GM19395 (cell line): ENCODE measurements at regions not wholly inside any gene's neighbourhood (a gene's known extent, or its start where the extent isn't known, plus 50 kb on each side); places are given as distances from the start of the nearest gene placed in this dataset.

Experiments
- ATAC-seq: cut with Tn5 transposase; IDR thresholded peaks from one replicate; pipeline ENCODE4 v1.9.1; 2021; ENCODE audit warnings: mild to moderate bottlenecking, moderate library complexity; ENCODE audit not compliant: unreplicated experiment

GRCh38 chr5:93017376-93017775 is 563.6 kb downstream of the NR2F1-AS1 start:
- ATAC-seq, result no peak

GRCh38 chr5:93010616-93011015 is 570.4 kb downstream of the NR2F1-AS1 start:
- no peak for ATAC-seq

- ATAC-seq, result no peak
These were observed 571.0 kb downstream of the NR2F1-AS1 start for GRCh38 chr5:93010037-93010436.

GRCh38 chr5:93008502-93009207 is 572.4 kb downstream of the NR2F1-AS1 start:
- ATAC-seq, result no peak

- ATAC-seq, result no peak
These were observed 574.1 kb downstream of the NR2F1-AS1 start for GRCh38 chr5:93006915-93007314.

GRCh38 chr5:92998456-92998855 is 582.6 kb downstream of the NR2F1-AS1 start:
- ATAC-seq, result no peak

GRCh38 chr5:92994392-92994791 is 586.6 kb downstream of the NR2F1-AS1 start:
- no peak for ATAC-seq

- ATAC-seq, result no peak
These were observed 588.9 kb downstream of the NR2F1-AS1 start for GRCh38 chr5:92992073-92992472.

- no peak for ATAC-seq
These were observed 589.4 kb downstream of the NR2F1-AS1 start for GRCh38 chr5:92991581-92992067.

- no peak for ATAC-seq
These were observed 590.2 kb downstream of the NR2F1-AS1 start for GRCh38 chr5:92990771-92991170.

- no peak for ATAC-seq
These were observed 600.0 kb downstream of the NR2F1-AS1 start for GRCh38 chr5:92981001-92981400.

GRCh38 chr5:92980491-92980890 is 600.5 kb downstream of the NR2F1-AS1 start:
- ATAC-seq, result no peak

GRCh38 chr5:92979716-92980115 is 601.3 kb downstream of the NR2F1-AS1 start:
- no peak for ATAC-seq

GRCh38 chr5:92977846-92978540 is 603.0 kb downstream of the NR2F1-AS1 start:
- no peak for ATAC-seq

- no peak for ATAC-seq
These were observed 604.9 kb downstream of the NR2F1-AS1 start for GRCh38 chr5:92976156-92976555.

GRCh38 chr5:92969781-92970237 is 611.2 kb downstream of the NR2F1-AS1 start:
- no peak for ATAC-seq

GRCh38 chr5:92969191-92969780 is 611.7 kb downstream of the NR2F1-AS1 start:
- no peak for ATAC-seq

- ATAC-seq, result no peak
These were observed 617.2 kb downstream of the NR2F1-AS1 start for GRCh38 chr5:92963800-92964199.

- no peak for ATAC-seq
These were observed 618.3 kb downstream of the NR2F1-AS1 start for GRCh38 chr5:92962752-92963151.

- ATAC-seq, result no peak
These were observed 624.1 kb downstream of the NR2F1-AS1 start for GRCh38 chr5:92956886-92957285.

GRCh38 chr5:92952243-92952642 is 628.8 kb downstream of the NR2F1-AS1 start:
- ATAC-seq, result no peak

GRCh38 chr5:92951746-92952145 is 629.3 kb downstream of the NR2F1-AS1 start:
- no peak for ATAC-seq
